ENCODE measurements at regions not wholly inside any gene's neighbourhood (a gene's known extent, or its start where the extent isn't known, plus 50 kb on each side); places are given as distances from the start of the nearest gene placed in this dataset.
"Not testable (repeated sequence)": the region's sequence is repeated elsewhere in the genome, so short reads cannot be mapped to it uniquely, and the experiment has no call there.

DNA sequence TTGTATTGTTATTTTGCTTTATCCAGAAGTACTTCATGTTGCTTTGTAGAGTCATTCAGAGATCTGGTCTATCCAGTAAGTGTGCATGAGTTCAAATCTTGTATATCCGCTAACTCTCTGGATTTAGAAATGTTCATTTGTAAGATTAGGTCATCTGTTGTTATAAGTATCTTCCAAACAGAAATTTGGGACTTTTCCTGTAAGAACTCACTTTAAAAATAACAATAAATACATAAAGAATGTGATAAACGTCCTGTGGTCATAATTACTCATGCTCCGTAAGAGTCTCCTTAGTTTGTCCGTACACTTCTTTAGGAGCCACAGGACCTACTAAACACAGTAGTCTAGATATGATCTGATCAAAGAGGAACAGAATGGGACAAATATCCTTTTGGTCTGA is 699.9 kb upstream of the SLC8A1 start:
- DNase-seq (ENCODE audit: low read depth in 2 of 2) = no peak

DNA sequence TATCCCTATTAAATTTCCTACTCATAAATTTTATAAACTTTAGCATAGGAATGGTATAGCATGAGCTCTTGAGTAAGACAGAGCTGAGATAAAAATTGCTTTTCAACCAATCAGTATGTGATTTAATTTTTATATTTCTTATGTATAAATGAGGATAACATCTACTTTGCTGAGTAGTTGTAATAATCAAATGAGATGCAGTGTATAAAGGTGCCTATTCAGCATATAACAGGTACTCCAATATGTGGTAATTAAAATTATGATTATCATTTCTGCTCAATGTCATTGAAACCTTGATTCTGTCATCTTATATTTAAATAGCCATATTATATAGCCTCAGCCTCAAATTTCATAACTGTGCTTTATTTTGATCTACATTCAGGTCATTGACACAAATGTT is 700.4 kb upstream of the SLC8A1 start:
- DNase-seq (ENCODE audit: low read depth in 2 of 2) = no peak

DNA sequence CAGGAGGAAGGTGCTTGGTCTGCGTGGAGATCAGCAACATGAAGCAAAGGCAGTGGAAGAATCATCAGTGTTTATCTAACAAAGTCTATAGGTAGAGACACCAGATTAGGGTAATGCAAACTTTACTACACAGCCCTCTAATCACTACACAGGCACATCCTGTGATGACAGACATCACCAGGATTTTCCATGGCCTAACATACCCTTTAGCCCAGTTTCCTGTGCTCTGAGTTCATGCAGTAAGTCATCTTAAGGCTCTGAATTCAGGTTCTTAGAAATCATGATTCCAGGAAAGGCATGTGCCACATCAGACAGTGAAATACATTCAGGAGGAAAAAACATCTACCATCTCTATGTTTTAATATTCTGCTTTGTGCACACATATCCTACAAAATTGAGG is 708.5 kb upstream of the SLC8A1 start:
- no peak for DNase-seq (ENCODE audit: low read depth in 2 of 2)

DNA sequence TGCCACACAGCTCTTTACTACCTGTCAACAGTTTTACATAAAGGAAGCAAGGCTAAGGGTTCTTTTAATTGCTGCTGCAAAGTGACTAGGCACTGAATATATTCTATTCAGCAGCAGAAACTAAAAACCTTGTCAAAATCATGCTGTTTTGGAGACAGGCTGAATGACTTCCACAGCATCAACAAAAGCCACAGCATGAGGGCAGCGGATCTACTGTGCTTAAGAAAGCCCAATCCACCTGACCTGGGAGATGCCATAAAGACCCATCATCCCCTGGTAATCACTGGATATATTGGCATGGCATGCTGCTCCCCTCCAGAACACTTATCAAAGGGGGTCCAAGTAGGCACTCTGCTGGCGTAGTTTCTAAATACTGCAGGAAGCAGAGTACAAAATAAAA is 715.1 kb upstream of the SLC8A1 start:
- DNase-seq (ENCODE audit: low read depth in 2 of 2) = no peak

DNA sequence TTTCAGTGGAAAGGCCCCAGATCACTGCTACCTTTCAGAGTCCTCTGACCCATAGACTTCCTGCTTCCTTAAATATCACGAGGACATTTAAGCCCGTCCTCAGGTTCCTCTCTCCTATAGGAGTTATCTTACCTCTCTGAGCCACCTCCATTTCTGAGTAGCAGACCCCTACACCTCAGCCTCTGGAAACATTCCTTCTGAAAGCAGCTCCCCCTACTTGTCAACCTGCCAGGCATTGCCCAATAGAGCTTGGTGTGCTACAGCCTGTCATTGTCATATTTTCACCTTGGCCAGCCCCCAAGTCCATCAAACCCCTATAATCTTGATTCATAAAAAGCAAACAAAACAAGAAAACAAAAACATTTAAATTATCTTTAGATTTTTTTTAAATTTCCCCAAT is 717.9 kb upstream of the SLC8A1 start:
- DNase-seq (ENCODE audit: low read depth in 2 of 2) = no peak

DNA sequence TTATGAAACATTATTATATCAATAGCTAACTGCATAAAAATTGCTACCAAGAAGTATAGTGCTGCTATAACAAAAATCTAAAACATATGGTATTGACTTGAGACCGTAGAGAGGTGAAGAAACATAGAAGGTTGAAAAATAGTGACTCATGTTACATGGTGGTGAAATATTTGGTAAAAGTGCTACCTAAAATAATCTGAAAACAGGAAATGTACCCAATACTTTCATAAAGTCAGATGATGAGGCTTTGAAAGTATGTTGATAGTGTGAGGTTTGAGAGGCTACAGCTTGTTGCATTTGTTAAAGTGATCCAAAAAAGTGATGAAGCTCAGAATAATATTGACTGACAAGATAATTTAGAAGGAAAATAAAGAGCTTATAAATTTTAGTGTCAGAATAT is 718.7 kb upstream of the SLC8A1 start:
- DNase-seq (ENCODE audit: low read depth in 2 of 2) = no peak

DNA sequence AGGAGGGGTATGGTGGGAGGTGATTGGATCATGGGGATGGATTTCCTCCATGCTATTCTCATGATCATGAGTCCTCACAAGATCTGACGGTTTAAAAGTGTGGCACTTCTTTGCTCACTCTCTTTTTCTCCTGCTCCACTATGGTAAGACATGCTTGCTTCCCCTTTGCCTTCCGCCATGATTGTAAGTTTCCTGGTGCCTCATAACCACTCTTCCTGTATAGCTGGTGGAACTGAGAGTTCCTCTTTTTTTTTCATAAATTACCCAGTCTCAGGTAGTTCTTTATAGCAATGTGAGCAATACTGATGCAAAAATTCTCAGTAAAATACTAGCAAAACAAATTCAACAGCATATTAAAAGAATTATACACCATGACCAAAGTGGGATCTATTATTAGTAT is 728.5 kb upstream of the SLC8A1 start:
- DNase-seq (ENCODE audit: low read depth in 2 of 2) = no peak

DNA sequence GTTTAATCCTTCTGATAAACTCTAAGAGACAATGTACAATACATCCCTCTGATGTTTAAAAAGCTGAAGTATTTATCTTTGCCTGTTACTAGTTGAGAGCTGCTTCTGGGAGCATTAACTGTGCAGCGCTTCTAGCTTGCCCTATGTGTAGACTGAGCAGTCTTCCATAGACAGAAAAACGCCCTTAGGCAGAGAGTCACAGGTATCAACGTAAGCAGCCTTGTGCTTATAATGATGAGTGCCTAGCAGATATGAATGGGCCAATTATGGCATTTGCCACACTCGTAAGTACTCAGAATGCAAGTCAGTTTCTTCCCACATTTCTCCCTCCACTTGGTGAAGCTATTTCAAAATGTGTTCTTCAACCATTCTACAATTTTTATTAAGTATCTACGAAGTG is 731.1 kb upstream of the SLC8A1 start:
- no peak for DNase-seq (ENCODE audit: low read depth in 2 of 2)

DNA sequence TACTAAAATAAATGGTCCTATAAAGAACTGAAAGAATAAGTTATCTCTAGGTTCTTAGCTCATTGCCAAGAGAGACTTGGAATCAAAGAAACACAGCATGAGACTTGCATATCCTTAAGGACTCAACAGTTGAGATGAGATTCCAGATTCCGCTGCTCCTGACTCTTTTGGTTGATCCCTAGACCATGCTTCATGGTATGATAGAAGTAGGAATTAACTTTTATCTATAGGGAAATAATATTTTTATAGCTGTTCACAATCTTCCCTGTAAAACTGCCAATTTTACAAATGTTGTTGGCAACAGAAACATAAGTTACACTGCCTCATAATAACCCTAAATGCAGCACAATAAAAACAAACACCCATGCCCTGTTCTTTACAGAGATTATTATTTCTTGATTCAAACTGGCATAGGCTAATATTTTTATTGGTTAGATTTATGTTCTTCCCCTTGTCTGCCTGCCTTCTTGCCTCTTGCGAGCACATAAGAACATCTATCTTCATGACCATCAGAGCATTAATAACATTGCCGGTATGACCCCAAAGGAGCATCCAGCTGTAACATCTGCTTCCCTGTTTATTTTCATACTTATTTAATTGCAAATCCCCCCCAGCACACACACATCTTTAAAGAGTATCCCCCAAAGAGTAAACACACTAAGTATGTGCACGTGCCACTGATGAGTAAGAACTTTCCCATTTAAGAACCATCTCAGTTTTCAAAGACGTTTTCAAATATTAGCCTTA is 735.7 kb upstream of the SLC8A1 start:
- no peak for DNase-seq (ENCODE audit: low read depth in 2 of 2)

DNA sequence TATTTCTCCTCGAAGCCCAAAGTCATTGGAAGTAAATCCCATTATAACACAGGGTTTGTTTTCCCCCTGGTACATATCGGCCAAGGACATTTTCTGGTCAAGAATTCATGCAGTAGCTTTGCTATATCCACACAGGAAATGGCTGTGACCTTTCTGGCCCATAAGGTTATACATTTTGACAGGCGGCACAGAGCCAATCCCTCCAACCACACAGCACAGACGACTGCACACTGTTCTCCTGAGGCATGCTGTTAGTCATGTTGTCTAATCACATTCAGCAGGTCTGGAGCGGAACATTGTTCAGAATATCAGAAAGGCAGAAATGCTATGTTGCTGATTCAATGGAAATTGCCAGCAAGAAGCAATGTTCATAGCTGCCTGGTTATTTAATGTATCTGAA is 742.3 kb upstream of the SLC8A1 start:
- no peak for DNase-seq (ENCODE audit: low read depth in 2 of 2)

DNA sequence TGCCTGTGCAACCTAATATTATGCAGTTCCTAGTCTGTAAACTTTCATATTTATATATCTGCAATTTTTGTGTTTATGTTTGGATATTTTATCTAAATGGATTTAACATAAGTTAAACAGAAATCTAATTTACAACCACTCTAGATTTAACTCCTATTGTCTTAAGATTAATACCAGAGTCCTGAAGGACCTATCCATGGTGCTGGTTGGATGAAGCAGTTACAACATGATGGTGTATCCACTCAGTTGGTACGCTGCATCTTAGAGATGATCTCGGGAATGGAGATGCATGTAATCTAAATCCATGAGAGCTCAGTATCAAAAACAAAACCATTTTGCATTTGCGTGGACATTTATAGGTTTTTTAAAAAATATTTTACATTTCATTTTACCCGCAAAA is 745.9 kb upstream of the SLC8A1 start:
- no peak for DNase-seq (ENCODE audit: low read depth in 2 of 2)

DNA sequence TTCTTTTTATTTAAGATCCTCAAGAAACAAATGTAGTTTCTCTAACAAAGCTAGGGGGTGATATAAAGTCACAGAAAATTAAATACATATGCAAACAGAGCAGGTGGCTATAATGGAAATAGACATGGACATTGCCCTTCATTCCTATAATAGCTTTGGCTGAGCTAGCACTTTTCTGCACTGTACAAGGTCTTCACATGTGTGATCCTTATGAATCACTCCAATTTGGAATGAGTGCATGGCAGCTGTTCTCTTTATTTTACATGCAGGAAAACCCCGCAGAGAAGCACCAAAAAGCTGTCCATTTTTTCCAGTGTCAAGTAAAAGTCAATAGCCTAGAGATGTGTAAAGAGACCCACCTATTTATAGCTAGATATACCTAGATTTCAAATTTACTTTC is 747.4 kb upstream of the SLC8A1 start:
- no peak for DNase-seq (ENCODE audit: low read depth in 2 of 2)

DNA sequence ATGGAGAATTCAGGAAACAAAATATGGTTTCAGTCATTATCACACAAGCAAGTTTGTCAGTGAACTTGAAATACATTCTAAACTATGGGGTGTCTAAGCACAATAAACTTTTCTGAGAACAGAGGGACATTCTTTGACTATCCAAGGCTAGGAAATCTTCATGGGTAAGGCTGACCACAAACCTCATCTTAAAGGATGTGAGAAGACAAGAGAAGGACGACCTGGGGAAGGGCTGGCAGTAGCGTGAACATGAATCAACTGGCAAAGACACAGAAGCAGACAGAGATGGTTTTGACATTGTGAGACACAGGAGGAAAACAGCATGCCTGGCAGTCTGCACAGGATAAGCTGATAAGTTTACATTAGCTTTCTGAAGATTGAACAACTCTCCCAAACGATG is 752.4 kb upstream of the SLC8A1 start:
- DNase-seq (ENCODE audit: low read depth in 2 of 2) = no peak

DNA sequence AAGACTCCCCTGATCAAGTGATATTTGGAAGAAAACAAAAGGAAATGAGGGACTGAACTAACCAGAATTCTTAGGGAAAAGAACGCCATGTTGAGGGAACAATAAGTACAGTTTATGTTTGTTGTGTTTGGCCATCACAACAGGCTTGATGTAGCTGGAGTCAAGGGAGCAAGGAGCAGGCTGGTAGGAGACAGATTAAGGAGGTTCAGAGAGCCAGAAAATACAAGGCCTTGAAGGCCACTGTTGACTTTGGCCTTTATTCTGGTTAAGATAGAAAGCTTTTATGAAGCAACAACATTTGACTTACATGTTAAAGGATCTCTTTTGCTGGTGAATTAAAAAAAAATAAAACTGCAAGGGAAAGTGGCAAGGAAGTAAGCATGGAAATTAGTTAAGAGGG is 754.1 kb upstream of the SLC8A1 start:
- no peak for DNase-seq (ENCODE audit: low read depth in 2 of 2)

DNA sequence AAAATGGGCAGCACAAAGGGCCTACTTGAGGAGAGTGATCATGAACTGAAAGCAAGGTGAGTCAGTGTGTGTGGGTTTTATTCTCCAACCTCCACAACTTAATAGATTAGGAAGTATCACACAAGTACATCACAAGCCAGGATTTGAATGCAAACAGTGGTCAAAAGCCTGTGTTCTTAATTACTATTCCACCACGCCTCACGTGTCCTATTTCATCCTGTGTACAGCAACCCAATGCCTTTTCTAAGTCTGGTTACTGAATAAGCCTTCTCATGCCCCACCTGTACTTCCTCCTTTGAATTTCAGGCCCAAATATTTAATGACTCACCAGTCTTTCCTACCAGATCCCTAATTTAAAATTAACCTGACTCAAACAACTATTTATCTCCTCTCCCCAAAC is 755.7 kb upstream of the SLC8A1 start:
- DNase-seq (ENCODE audit: low read depth in 2 of 2) = no peak

DNA sequence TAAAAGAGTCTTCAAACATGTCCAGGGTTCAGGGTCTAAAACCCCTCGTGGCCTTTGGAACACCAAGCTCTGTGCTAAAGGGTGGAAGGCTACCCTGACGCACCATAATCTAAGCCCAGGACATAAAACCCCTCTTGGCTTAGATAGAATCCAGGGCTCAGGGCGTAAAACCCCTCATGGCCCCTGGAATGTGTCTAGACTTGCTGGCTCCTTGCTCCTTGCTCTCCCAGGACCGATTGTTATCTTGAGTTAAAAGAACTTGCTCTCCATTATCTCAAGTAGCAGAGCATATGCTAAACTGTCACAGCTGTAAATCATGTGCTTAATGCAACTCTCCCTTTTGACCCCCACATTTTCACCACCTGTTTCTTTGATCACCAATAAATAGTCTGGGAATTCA is 758.1 kb upstream of the SLC8A1 start:
- not testable (repeated sequence) for DNase-seq (ENCODE audit: low read depth in 2 of 2)

DNA sequence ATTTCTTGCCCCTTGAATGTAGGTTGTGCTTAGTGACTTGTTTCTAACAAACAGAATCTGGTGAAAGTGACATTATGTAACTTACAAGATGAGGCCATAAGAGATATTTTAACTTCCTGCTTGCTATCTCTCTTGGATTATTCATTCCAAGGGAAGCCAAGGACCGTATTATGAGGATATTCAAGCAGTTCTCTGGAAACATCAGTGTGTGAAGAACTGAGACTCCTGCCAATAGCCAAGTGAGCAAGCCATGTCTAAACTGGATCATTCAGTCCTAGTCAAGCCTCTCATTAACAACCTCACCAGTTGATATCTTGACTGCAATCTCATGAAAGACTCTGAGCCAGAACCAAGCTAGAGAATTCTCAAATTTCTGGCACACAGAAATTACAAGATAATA is 765.1 kb upstream of the SLC8A1 start:
- no peak for DNase-seq (ENCODE audit: low read depth in 2 of 2)

DNA sequence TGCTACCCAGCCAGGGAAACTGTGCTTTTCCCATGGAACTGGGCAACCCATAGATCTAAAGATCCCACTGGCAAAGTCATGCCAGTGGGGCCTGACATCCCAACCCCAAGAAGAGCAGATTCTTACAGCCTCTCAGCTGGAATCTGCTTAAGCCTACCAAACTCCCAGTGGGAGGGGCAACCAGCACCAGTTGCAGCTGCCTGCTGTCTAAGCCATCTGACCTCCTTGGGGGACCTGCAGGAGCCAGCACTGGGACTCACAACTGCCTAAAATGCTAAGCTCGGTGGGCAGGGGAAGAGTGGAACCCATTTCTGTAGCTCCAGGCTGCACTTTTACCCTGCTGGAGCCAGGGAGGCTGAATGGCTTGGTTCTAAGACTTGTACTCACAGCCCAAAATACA is 770.7 kb upstream of the SLC8A1 start:
- no peak for DNase-seq (ENCODE audit: low read depth in 2 of 2)

DNA sequence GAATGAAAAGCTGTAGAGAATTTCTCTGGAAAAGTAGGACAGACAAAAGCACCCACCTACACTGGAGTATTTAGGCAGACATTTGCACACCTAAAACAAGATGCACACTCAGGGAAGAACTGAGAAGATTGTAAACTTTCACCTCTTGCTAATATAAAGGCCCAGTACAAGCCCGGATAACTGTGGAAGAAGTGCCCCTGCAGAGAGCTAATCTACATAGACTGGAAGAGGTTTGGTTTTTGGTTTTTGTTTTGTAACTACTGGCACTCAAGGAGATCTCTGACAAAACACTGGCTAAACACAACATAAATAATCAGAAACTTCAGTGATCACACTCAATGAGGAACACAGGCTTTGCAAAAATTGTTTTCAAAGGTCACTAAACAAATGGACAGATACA is 782.2 kb upstream of the SLC8A1 start:
- no peak for DNase-seq (ENCODE audit: low read depth in 2 of 2)

DNA sequence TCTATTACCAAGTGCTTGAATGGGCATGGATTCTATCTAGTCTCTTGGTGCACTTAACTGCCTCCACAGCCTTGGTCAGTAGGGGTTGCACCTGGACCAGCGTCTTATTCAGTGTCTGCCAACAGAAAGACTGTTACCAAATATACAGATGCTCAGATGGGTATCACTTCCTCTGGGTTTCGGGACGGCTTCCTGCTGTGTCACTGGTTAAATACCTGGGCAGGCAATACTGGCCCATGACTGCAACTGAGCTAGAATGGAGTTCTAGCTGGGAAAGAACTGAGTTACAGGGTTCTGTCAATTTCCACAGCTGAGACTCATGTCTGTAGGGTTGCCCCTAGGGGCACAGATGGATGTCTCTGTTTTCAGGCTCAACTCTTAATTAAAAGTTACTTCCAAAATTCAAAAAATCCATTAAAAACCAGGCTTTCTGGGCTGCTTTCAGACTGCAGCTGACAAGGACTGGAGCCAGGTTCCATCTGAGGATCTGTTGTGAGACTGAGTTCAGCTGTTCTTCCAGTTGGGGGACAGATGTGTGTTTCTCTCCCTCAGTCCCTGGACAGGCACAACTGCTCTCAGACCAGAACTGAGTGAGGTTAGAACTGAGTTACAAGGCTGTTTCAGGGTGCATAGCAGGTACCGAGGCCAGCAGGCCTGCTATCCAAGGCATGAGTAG is 789.6 kb upstream of the SLC8A1 start:
- no peak for DNase-seq (ENCODE audit: low read depth in 2 of 2)

DNA sequence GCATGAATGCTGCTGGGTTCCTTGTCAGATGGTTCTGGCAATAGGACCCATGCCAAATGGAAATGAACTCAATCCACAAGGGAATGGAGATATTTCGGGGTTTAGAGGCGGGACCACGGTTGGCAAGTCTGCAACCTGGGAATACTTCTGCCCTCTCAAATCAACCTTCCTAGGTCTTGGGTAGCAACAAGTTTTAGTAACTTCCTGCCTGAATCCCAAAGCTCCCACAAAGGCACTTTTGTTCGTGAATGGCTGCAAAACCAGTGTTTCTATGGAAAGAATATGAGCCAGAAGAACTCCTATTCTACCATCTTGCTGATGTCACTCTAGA is 790.1 kb upstream of the SLC8A1 start:
- no peak for DNase-seq (ENCODE audit: low read depth in 2 of 2)

DNA sequence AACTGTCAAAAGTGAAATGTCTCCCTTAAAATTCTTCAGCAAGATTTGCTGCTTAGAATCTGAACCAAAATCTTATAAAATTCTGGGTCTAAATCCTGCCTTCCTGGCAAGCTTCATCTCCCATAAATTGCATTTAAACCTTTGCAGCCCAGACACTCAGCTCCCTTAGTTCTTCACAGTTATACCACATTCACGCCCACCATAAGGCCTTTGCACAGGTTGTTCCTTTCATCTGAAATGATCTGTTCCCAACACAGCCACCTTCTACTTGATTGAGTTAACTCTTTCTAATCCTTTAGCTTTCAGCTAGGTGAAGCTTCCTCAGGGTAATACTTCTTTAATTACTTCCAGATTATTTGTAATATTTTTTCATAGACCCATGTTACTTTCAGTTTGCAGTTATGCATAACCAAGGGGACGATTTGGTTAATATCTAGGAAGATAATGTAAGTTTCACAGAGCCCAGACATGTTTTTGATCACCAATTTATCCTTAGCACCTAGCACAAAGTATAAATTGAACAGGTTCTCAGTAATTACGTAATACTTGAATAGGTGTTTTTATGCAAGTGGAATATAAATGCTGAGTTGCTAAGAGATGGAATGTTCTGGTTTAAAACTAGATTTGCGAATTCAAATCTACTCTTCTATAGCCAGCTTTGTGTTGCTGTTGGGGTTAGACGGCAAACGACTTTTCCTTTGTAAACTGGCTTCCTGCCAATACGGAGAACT is 779.7 kb upstream of the PKDCC start:
- no peak for DNase-seq (ENCODE audit: low read depth in 2 of 2)

DNA sequence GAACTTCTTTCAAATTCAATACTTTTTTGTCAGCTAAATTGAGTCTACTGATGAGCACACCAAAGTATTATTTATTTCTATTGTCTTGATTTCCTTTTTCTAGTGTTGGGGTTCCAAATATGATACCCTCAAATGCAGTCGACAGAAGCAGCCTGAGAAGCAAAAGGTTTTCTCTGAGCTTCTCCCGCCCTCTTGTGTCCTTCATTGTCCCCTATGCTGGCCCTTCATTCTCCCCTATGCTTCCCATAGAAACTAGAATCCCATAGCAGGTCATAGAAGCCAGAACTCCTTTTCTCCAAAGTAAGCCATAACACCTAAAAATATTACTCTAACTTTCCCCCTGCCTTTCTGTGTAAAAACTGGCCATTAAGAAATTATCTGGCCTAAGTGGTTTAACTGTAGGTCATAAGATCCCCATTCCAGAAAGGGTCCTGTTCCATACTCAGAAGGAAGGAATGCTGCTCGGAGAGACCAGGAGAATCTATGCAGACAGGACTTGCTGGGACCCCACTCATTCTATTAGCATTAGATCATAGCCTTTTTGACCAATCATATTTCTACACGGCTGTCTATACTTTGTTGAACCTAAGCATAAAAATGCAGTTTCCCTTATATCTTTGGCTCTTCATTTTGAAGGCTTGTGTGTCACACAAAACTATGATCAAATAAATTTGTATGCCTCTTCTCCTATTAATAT is 764.6 kb upstream of the PKDCC start:
- no peak for DNase-seq (ENCODE audit: low read depth in 2 of 2)
